Psoas muscle (tissue), 7 donors: ENCODE measurements at regions not wholly inside any gene's neighbourhood (a gene's known extent, or its start where the extent isn't known, plus 50 kb on each side); places are given as distances from the start of the nearest gene placed in this dataset.

ENCODE experiments used
- ATAC-seq, 4 donors: fragments of 200-7000 bp; cut with Tn5 transposase; one replicate each; pipeline ENCODE4 v1.9.1; 2020; ENCODE audit warnings: moderate library complexity in 3 of 4, mild to moderate bottlenecking in 2 of 4
- DNase-seq, 2 donors: peaks; one replicate each; pipeline ENCODE4 v3.0.0-alpha.2; 2020
- H3K27ac ChIP-seq: fragments of 200-600 bp; one replicate; pipeline ENCODE4 v1.8.0; 2022
- H3K27me3 ChIP-seq, 3 donors: fragments of 200-600 bp in 1 of 3; one replicate each; pipeline versions ENCODE4 v1.6.1 to v1.8.0; 2013 to 2022; ENCODE audit warnings: low read length in 2 of 3, mild to moderate bottlenecking in 2 of 3, moderate library complexity in 1 of 3; ENCODE audit not compliant: insufficient read depth in 3 of 3
- H3K36me3 ChIP-seq, 2 donors: fragments of 200-600 bp in 1 of 2; one replicate each; pipeline versions ENCODE4 v1.6.1 to v1.8.0; 2013 to 2022; ENCODE audit warnings: low read depth in 1 of 2, mild to moderate bottlenecking in 1 of 2, moderate library complexity in 1 of 2; ENCODE audit not compliant: insufficient read depth in 1 of 2
- H3K4me1 ChIP-seq: fragments of 200-600 bp; one replicate; pipeline ENCODE4 v1.8.0; 2022
- H3K4me3 ChIP-seq: fragments of 200-600 bp; one replicate; pipeline ENCODE4 v1.8.0; 2022; ENCODE audit warnings: mild to moderate bottlenecking
- H3K9me3 ChIP-seq: fragments of 200-600 bp; one replicate; pipeline ENCODE4 v1.8.0; 2022
- CTCF ChIP-seq: fragments of 200-600 bp; IDR thresholded peaks from one replicate; pipeline ENCODE4 v1.8.0; 2022; ENCODE audit warnings: antibody characterized with exemption
- WGBS, 3 donors: extraction: QIAGEN DNeasy Blood & Tissue Kit; methylation state at CpG; one replicate each; pipeline versions ENCODE4 v1.1.6 to v1.1.7; 2013; 5-methylcytosine and 5-hydroxymethylcytosine counted together
- intact Hi-C, 2 donors: fragments of 100-400 bp; cut with DNase I; formaldehyde crosslinking; loops; one replicate each; pipeline versions ENCODE4 v1.11.0 to v1.14.2; 2022
- donor health status: healthy with polysubstance abuse.
- donor health status: DM: no; HTN: no; CAD: no; lungs with moderate emphysema.
- donor health status: Bipolar disorder and iron deficiency.
- donor health status: healthy.
- donor health status: DM: yes; HTN: yes; CAD: no.
- donor health status: DM: no; HTN: no; CAD: no.
- donor health status: DM: yes; HTN: yes; CAD: no.

DNA sequence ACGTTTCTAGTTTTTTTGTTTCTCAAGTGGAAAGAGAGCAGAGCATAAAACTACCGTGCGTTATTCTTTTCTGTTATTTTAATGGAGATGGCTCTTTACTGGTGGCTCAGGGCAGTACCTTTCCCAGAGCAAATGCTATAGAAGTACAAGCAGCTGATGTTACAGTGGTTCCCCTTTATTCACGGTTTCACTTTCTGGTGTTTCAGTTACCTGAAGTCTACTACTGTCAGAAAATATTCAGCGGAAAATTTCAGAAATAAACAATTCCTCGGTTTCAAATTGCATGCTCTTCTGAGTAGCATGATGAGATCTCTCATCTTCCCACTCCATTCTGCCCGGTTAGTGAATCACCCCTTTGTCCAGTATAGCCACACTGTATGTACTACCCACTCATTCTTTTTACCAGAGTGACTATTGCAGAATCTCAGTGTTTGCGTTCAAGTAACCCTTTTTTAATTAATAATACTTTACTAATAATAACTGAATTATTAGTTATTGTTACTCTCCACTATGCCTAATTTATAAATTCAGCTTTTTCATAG, 597.5 kb upstream of the ROBO2 start:
- Histone ChIP-seq H3K27me3 (no peaks in the 10 kb centered on the region), H3K27ac (no peak overlapping the region), H3K9me3 (no peaks in the 10 kb centered on the region), H3K4me3 (no peak overlapping the region), H3K36me3 (no peaks in the 10 kb centered on the region), H3K4me1 (no peaks in the 10 kb centered on the region)
- 60 to 68% (median 64%) methylated on average over 8 of the region's 8 CpGs for WGBS, 3 donors
- TF ChIP-seq CTCF: no peak
- ATAC-seq: no peak
- no peak for DNase-seq
- intact Hi-C loops: no loop called here

DNA sequence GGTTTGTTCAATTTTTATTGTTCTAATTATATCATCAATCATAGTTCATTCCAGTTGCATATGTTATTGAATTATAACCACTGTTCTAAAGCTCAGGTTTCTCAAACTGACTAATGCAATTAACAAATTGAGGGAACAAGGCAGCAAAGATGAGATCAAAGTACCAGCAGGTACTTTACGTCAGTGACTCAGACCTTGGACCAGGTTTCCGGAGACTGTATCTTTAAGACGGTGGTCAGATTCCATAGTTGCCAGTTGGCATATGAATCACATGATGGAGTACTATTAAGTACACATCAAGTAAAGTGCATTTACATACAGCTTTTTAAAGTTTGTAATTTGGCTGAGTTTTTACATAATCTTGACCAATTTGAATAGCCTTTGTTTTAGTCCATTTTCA, 583.6 kb upstream of the ROBO2 start:
- H3K4me3 ChIP-seq: no peak overlapping the region
- no peak for TF ChIP-seq CTCF
- H3K9me3 ChIP-seq: no peaks in the 10 kb centered on the region
- H3K27me3 ChIP-seq: no peaks in the 10 kb centered on the region
- intact Hi-C loops: no loop called here
- H3K36me3 ChIP-seq: no peaks in the 10 kb centered on the region
- no peaks in the 10 kb centered on the region for H3K4me1 ChIP-seq
- WGBS, 3 donors: 91 to 93% (median 91%) methylated on average over 3 of the region's 3 CpGs
- no peak overlapping the region for H3K27ac ChIP-seq
- ATAC-seq (no peak), DNase-seq (no peak)

GRCh38 chr3:76463501-76463900, 576.4 kb upstream of the ROBO2 start:
- Histone ChIP-seq H3K27ac (no peak overlapping the region), H3K4me3 (no peak overlapping the region), H3K9me3 (peaks cover 3% of the 10 kb centered on the region), H3K36me3 (no peaks in the 10 kb centered on the region), H3K4me1 (no peaks in the 10 kb centered on the region), H3K27me3 (no peaks in the 10 kb centered on the region)
- no peak for TF ChIP-seq CTCF
- DNase-seq: no peak
- intact Hi-C loops: no loop called here
- ATAC-seq: no peak
- WGBS, 3 donors: 65 to 67% (median 65%) methylated on average over 4 of the region's 4 CpGs

DNA sequence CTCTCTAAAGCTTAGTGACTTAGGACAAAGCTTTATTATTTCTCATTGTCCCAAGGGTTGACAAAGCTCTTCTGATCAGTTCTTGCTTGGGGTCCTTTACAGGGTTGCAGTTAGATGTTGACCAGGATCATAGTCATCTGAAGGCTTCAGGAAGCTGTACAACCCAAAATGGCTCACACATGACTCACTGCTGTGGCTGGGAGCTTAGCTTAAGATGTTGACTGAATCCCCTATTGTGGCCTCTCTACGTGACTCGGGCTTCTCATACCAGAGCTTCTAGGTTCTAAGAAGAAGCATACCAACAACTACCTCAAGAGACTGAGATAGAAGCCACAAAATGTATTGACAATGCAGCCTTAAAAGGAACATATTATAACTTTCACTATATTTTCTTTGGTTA, 569.6 kb upstream of the ROBO2 start:
- DNase-seq: no peak
- no peak for TF ChIP-seq CTCF
- no peak for ATAC-seq
- H3K9me3 ChIP-seq: no peaks in the 10 kb centered on the region
- intact Hi-C loops: no loop called here
- 86 to 90% (median 87%) methylated on average over 2 of the region's 2 CpGs for WGBS, 3 donors
- H3K4me3 ChIP-seq: no peak overlapping the region
- H3K4me1 ChIP-seq: no peaks in the 10 kb centered on the region
- no peaks in the 10 kb centered on the region for H3K27me3 ChIP-seq
- H3K36me3 ChIP-seq: no peaks in the 10 kb centered on the region
- no peak overlapping the region for H3K27ac ChIP-seq

GRCh38 chr3:76474632-76475031, 565.3 kb upstream of the ROBO2 start:
- Histone ChIP-seq H3K27ac (no peak overlapping the region), H3K9me3 (no peaks in the 10 kb centered on the region), H3K36me3 (no peaks in the 10 kb centered on the region), H3K4me1 (no peaks in the 10 kb centered on the region), H3K4me3 (no peak overlapping the region), H3K27me3 (no peaks in the 10 kb centered on the region)
- TF ChIP-seq CTCF: no peak
- intact Hi-C loops: no loop called here
- no peak for DNase-seq
- ATAC-seq: no peak
- WGBS, 3 donors: 81 to 82% (median 81%) methylated on average over 9 of the region's 9 CpGs
